Neural progenitor cell (in vitro differentiated cells): ENCODE measurements at regions not wholly inside any gene's neighbourhood (a gene's known extent, or its start where the extent isn't known, plus 50 kb on each side); places are given as distances from the start of the nearest gene placed in this dataset.
"Not testable (repeated sequence)": the region's sequence is repeated elsewhere in the genome, so short reads cannot be mapped to it uniquely, and the experiment has no call there.

Source experiments
- CTCF ChIP-seq: fragments of 200-600 bp; sonication (generic); IDR thresholded peaks from 2 replicates; pipeline ENCODE4 v1.5.1; 2017; ENCODE audit warnings: antibody characterized with exemption, mild to moderate bottlenecking
- EZH2 ChIP-seq: fragments of 200-600 bp; sonication (generic); IDR thresholded peaks from 2 replicates; pipeline ENCODE4 v1.6.1; 2017; ENCODE audit warnings: antibody characterized with exemption, mild to moderate bottlenecking, moderate library complexity

GRCh38 chr20:50334512-50334911 is 143.9 kb downstream of the CEBPB start:
- not testable (repeated sequence) for TF ChIP-seq CTCF, EZH2
